Spinal cord (tissue), 9 donors: ENCODE measurements at regions not wholly inside any gene's neighbourhood (a gene's known extent, or its start where the extent isn't known, plus 50 kb on each side); places are given as distances from the start of the nearest gene placed in this dataset.
A peak's percentile ranks its signal among the peaks of the same experiment; 100 is the strongest.
"Not testable (repeated sequence)": the region's sequence is repeated elsewhere in the genome, so short reads cannot be mapped to it uniquely, and the experiment has no call there.

Experiments used
- DNase-seq, 6 donors: peaks; one replicate each; pipeline versions ENCODE4 v3.0.0 to v3.0.0-alpha.2; 2013 to 2015; ENCODE audit warnings: low spot score in 6 of 6, low read depth in 4 of 6
- H3K27ac ChIP-seq: one replicate; pipeline ENCODE4 v1.5.1; 2013; ENCODE audit warnings: low read depth, low read length, control low read depth
- H3K27me3 ChIP-seq: one replicate; pipeline ENCODE4 v1.6.1; 2013; ENCODE audit warnings: low read length; ENCODE audit not compliant: control insufficient read depth, insufficient read depth
- H3K36me3 ChIP-seq: one replicate; pipeline ENCODE4 v1.6.1; 2013; ENCODE audit warnings: low read length; ENCODE audit not compliant: control insufficient read depth, insufficient read depth
- H3K4me1 ChIP-seq: one replicate; pipeline ENCODE4 v1.6.1; 2013; ENCODE audit warnings: low read length; ENCODE audit not compliant: control insufficient read depth, insufficient read depth
- H3K4me3 ChIP-seq: one replicate; pipeline ENCODE4 v1.5.1; 2013; ENCODE audit warnings: low read depth, low read length, control low read depth
- H3K9me3 ChIP-seq: one replicate; pipeline ENCODE4 v1.6.1; 2013; ENCODE audit warnings: low read length; ENCODE audit not compliant: control insufficient read depth, insufficient read depth
- WGBS: methylation state at CpG from one replicate; pipeline ENCODE4 v1.1.5; 2013; ENCODE audit warnings: missing lambda C conversion rate; ENCODE audit not compliant: insufficient coverage; 5-methylcytosine and 5-hydroxymethylcytosine counted together
- donor health status: healthy.

DNA sequence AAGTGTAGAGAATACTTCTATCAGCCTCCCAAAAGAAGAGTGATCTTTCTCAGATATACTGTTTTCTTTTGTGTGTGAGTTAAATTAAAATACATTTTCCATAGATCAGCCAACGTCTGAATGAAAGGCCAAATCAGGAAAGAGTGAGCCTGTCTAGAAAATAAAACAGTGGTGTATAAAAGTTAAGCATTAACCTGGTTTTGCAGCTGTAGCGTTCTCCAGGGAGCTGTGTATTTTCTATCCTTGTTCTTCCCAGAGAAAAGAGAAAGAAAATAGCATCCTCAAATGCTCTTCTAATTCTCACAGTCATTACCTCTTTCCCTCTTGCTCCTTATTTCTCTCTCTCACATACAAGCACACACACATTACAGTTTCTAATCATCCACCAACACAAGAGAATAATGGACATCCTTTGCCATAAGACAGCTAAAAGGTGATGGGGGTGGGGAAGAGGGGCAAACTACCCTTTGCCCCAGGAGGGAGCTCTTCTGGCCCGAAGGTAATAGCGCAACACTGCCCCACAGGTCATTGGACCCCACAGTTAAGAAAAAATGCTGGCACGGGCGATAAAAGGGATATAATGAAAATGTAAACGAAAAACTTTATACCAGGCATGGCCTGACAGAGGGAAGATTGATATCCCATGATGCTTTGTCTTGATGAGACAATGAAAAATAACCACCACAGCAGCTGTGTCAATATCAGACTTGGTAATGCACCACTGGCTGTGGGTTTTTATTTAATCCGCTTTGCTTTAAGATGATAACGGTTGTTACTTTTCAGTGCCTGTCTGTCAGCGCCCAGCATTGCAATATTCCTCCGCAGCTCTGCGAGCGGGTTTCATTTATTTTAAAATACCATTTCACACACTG, 150.3 kb downstream of the NUF2 start:
- Histone ChIP-seq H3K27ac (no peak overlapping the region), H3K36me3 (no peaks in the 10 kb centered on the region), H3K4me3 (no peak overlapping the region), H3K27me3 (no peaks in the 10 kb centered on the region), H3K9me3 (no peaks in the 10 kb centered on the region), H3K4me1 (no peaks in the 10 kb centered on the region)
- WGBS = 10% methylated on average over 2 of the region's 13 CpGs
- peak in 1 of 6 donors; percentile 84 for DNase-seq

DNA sequence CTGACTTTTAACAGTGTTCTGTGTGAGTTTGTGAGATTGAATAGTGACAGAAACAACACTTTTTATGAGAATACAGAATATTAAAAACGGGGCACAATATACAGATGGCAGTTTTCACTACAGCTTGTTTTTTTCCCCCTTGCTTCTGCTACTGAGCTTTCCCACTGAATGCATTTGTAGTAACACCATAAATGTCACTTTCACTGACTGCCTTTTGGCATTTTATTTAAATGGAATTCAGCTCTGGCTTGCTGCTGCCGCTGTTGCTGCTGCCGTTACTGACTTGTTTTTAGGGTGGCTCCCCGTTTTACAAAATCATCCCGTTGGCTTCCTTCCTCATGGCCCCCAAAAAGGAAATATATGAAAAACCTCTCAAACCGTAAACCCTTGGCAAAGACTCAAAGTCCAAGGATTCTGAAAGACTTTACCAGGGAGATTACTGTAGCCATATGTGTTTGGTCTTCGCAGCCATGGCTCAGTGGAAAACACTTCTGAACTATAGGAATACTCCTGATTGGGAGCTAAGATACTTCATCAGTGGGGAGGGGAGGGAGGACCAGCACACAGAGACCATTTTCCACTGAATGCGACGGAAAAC, 151.0 kb downstream of the NUF2 start:
- Histone ChIP-seq H3K9me3 (no peaks in the 10 kb centered on the region), H3K36me3 (no peaks in the 10 kb centered on the region), H3K4me3 (no peak overlapping the region), H3K27ac (no peak overlapping the region), H3K27me3 (no peaks in the 10 kb centered on the region), H3K4me1 (no peaks in the 10 kb centered on the region)
- DNase-seq = peak in 2 of 6 donors; percentile 7 to 71
- WGBS = 45% methylated on average over 6 of the region's 9 CpGs

DNA sequence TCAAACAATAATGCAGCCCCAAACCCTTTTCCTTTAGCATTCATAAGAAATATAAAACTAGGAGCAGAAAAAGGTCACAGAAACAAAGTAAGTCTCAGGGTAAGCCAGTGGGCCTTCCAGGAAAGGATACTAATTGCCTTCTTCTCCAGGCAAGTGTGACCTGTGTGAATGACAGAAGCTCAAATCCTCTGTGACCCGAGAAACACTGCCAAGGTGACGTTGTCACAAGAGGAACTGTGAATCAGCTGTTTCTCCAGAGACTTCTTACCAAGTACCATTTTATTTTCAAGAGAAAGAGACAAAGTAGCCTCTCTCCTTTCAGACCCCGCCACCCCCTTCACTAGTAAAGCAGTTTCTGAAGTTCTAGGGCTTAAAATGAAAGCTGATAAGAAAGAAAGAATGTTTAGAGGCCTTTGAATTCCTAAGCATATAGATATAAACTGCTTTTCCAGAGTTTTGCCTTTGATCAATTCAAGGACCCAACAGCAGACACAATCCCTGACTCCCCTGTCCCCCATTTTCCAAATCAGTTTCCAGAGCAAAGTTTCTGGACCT, 155.6 kb downstream of the NUF2 start:
- no peaks in the 10 kb centered on the region for H3K4me1 ChIP-seq

DNA sequence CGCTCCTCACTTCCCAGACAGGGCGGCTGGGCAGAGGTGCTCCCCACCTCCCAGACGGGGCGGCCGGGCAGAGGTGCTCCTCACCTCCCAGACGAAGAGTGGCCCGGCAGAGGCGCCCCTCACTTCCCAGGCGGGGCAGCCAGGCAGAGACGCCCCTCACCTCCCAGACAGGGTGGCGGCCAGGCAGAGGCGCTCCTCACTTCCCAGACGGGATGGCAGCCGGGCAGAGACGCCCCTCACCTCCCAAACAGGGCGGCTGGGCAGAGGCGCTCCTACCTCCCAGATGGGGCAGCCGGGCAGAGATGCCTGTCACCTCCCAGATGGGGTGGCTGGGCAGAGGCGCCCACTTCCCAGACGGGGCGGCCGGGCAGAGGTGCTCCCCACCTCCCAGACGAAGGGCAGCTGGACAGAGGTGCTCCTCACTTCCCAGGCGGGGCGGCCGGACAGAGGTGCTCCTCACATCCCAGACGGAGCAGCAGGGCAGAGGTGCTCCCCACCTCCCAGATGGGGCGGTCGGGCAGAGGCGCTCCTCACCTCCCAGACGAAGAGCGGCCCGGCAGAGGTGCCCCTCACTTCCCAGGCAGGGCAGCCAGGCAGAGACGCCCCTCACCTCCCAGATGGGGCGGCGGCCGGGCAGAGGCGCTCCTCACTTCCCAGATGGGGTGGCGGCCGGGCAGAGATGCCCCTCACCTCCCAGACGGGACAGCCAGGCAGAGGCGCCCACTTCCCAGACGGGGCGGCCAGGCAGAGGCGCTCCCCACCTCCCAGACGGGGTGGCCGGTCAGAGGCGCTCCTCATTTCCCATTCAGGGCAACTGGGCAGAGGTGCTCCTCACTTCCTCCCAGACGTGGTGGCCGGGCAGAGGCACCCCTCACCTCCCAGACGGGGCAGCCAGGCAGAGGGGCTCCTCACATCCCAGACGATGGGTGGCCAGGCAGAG, 176.9 kb downstream of the NUF2 start:
- 96% methylated on average over 43 of the region's 52 CpGs for WGBS
- not testable (repeated sequence) for H3K4me3 ChIP-seq, DNase-seq, H3K36me3 ChIP-seq, H3K27ac ChIP-seq, H3K9me3 ChIP-seq, H3K27me3 ChIP-seq, H3K4me1 ChIP-seq

More for the DNA sequence above, 155.6 kb downstream of the NUF2 start:
- Histone ChIP-seq H3K4me3 (no peak overlapping the region), H3K9me3 (peaks cover 4% of the 10 kb centered on the region), H3K27me3 (no peaks in the 10 kb centered on the region), H3K36me3 (no peaks in the 10 kb centered on the region), H3K27ac (no peak overlapping the region)
- DNase-seq = no peak
- 57% methylated on average over 1 of the region's 3 CpGs for WGBS

DNA sequence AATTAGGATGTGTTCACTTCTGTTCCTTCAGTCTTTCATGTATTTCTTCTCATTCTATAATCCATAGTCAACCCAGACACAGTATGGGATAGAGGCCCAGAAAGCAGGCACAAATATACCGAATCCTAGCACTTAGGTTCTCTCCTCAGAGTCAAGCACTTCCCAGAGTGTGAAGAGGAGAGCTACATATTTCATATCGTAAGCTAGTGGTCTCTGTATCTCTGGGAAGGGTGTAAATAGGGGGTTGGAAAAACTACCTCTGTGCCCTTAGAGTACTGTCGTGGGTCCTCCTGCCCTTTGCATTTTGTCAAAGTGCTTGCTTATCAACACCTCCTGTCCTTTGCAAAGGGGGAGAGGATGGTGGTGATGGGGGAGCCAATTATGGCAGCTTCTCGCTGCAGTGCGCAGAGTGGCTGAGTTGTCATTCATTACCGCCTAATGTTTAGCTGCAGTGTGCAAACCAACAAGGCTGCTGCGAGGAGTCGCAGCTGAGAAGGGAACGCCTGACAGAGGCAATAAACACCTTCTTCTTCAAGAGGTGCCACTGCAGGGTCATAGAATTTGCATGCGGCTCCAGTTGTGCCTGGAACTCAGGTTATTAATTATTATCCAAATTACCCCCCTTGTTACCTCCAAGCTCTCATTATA, 182.7 kb downstream of the NUF2 start:
- H3K27ac ChIP-seq = no peak overlapping the region
- DNase-seq = peak in 1 of 6 donors; percentile 64
- H3K27me3 ChIP-seq = no peaks in the 10 kb centered on the region
- 51% methylated on average over 8 of the region's 10 CpGs for WGBS
- no peaks in the 10 kb centered on the region for H3K36me3 ChIP-seq
- no peaks in the 10 kb centered on the region for H3K4me1 ChIP-seq
- H3K9me3 ChIP-seq = no peaks in the 10 kb centered on the region
- H3K4me3 ChIP-seq = no peak overlapping the region

DNA sequence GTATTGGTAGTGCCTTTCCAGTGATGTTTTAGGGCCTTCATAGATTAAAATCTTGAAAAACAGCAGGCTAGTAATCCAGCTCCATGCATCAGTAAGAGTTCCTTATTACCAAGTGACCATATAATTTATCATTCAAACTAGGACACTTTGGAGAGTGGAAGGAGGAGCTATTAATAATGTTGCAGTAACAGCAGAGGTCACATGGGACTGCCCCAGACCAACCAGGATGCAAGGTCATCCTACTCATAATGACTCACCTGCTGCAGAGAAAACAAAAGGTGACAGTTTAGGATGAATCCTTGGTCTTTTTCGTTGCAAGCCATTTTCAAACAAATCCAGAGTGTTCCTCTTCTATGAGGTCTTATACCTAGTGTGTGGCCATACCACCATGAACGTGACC, 187.4 kb downstream of the NUF2 start:
- Histone ChIP-seq H3K27me3 (no peaks in the 10 kb centered on the region), H3K4me1 (no peaks in the 10 kb centered on the region), H3K9me3 (no peaks in the 10 kb centered on the region), H3K27ac (no peak overlapping the region), H3K36me3 (no peaks in the 10 kb centered on the region), H3K4me3 (no peak overlapping the region)
- DNase-seq = no peak
- no CpG with 5 or more reads among the region's 2 CpGs for WGBS

DNA sequence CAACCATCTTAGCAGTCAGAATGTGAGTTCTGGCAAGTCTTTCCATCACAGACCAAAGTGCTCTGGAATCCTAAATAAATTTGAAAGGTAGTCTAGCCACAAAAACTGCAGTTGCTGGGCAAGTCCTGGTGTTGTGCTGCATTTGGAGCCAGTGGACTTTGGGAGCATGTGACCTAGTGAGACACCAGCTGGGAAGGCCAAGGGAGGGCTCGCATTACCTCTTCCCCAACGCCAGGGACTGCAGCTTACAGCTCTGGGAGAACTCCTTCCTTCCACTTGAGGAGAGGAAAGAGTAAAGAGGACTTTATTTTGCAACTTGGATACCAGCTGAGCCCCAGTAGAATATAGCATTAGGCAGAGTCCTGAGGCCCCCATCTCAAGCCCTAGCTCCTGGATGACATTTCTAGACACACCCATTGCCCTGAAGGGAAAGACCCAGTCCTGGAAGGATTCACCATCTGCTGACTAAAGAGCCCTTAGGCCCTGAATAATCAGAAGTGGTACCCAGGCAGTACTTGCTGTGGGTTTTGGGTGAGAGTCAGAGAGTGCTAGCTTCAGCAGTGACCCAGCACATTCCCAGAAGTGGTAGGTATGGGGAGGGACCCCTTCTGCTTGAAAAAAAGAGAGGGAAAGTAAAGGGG, 190.7 kb downstream of the NUF2 start:
- Histone ChIP-seq H3K9me3 (no peaks in the 10 kb centered on the region), H3K4me1 (no peaks in the 10 kb centered on the region), H3K27me3 (no peaks in the 10 kb centered on the region), H3K36me3 (no peaks in the 10 kb centered on the region), H3K4me3 (no peak overlapping the region), H3K27ac (no peak overlapping the region)
- no CpG with 5 or more reads among the region's 2 CpGs for WGBS
- no peak for DNase-seq

DNA sequence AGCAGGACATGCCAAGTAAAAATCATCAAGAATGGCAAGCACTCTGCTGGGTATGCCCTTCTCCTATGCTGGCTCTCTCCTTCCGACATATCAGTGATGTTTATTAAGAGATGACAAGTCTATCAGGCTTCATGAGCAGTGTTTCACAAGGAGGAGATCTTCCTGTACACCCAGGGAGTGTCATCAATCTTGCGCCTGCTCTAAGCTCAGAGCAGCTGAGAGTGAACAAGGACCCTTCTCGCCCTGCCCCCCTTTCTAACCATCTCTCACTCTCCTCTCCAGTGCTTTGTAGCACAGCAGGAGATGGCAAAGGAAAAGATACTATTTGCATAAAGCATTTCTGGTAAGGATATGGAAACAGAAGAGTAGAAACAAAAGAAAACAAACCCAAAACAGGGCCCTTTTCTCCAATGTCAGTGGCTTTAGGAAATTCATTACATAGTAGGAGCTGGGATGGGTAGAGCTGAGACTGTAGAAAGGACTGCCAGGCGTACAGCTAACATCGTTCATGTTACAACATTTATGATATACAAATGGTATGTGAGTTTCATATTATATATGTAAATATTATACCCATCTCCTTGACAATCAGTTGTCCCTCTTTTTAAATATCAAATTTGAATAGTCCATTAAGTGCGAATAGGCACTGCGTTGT, 201.7 kb downstream of the NUF2 start:
- H3K27me3 ChIP-seq = no peaks in the 10 kb centered on the region
- H3K36me3 ChIP-seq = no peaks in the 10 kb centered on the region
- H3K4me1 ChIP-seq = no peaks in the 10 kb centered on the region
- DNase-seq = peak in 1 of 6 donors; percentile 43
- H3K4me3 ChIP-seq = no peak overlapping the region
- no CpG with 5 or more reads among the region's 7 CpGs for WGBS
- no peaks in the 10 kb centered on the region for H3K9me3 ChIP-seq
- H3K27ac ChIP-seq = no peak overlapping the region
